HG02970 (cell line): ENCODE measurements at regions not wholly inside any gene's neighbourhood (a gene's known extent, or its start where the extent isn't known, plus 50 kb on each side); places are given as distances from the start of the nearest gene placed in this dataset.

ENCODE experiments used
- ATAC-seq: cut with Tn5 transposase; IDR thresholded peaks from one replicate; pipeline ENCODE4 v1.9.1; 2021; ENCODE audit warnings: mild to moderate bottlenecking, moderate library complexity, moderate number of reproducible peaks; ENCODE audit not compliant: unreplicated experiment, low FRiP score

DNA sequence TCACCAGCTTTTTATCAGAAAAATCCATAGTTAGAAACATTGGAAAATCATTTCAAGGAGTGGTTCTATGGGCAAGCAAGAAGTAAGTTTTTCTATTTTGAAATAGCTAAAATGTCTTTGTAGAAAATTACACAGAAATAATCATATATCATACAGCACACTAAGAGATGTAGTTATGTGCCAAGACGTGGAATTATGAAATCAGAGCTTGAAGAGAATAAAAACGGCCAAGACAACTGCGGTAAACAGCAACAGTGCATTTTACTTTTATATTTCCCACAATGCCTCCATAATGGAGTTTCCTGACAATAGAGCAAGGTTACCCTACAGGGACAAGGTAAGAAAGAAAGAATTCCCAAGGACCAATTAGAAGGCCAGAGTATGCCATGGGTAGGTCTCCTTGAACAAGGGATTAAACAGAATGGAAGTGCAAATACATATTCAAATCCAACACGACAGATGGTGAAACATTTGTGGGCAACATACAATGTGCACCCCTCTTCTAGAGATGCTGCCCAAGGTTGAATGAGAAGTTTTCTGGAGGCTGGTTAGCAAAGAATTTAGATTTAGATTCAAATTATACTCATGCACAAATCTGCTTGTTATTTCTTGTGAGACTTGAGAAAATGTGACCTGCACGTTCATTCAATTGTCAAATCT is 76.1 kb upstream of the BTG1 start:
- no peak for ATAC-seq

DNA sequence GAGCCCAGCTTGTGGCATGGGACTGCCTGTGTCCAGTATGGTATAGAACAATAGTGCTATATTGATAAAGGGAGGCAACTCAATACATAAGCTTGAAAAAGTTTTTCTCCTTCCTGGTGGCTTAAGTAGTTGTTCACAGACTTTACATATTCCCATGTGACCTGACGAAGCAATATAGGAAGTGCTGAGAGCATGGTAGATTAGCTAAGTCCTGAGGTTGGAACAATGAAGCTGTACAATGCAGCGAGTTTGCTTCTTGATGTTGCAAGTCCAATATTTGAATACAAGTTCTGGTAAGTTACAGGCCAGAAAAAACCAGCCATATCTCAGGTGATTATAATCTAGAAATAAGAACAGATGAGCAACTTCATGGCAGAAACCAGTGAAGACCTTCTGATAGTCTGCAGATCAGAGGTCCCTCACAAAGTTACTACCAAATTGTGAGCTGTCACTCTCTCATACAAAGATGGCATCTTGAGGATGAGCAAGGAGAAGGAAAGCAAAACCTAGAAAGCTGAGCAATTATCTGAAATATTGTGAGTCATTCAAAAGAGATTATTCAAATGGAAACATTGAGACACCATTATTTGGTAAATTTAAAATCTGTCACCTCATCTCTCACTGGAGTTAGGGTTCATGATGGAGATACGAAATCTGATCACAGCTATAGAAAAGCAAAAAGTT is 72.9 kb upstream of the BTG1 start:
- ATAC-seq = no peak

DNA sequence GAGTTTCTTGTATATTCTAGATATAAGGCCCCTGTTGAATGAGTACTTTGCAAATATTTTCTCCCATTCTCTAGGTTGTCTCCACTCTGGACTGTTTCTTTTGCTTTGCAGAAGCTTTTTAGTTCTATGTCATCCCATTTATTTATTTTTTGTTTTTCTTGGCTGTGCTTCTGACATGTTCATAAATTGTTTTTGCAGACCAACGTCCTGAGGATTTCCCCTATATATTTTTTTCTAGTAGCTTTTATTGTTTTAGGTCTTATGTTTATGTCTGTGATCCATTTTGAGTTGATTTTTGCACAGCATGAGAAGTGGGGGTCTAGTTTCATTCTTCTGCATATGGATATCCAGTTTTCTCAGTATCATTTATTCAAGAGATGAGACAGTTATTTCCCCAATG is 70.4 kb upstream of the BTG1 start:
- no peak for ATAC-seq

DNA sequence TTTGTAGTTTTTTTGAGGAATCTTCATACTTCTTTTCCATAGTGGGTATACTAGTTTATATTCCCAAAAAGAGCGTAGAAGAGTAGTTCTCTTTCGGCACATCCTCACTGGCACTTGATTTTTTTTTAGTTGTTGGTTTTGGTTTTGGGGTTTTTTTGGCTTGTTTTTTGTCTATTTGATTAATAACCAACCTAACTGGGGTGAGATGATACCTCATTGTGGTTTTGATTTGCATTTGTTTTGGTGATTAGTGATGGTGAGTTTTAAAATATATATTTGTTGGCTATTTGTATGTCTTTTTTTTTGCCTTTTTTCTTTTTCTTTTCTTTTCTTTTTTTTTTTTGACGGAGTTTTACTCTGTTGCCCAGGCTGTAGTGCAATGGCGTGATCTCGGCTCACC is 69.7 kb upstream of the BTG1 start:
- ATAC-seq = no peak

DNA sequence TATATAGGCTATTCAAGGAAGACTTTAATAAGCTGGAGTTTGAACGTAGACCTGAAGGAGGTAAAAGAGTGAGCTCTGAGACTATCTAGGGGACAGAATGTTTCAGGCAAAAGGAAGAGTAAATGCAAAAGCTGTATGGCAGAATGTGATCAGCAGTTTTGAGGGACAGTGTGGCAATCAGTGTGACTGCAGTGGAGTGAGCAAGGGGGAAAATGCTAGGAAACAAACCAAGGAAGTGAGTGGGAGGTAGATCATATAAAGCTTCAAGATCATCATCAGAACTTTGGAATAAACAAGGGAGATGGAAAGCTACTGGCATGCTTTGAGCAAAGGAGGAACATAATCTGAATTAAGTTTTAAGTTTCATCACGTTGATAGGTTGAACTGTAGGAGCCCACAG is 67.5 kb upstream of the BTG1 start:
- ATAC-seq = no peak

DNA sequence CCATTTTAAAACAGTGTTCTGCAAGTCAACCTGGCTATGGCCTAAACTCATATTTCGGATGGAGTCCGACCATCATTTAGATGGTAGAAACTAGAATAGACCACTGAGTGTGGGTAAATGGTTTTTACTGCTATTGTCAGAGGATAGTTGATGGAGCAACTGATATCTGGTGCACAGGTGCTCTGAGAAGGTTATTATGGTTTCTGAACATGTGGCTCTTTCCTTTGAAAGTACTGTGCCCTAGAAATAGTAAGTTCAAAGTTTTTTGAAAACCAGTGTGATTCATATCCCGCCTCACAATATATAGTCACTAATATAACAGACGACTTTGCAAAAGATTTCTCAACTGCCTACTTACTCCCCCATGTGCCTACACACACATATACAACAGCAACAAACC is 64.4 kb upstream of the BTG1 start:
- ATAC-seq = no peak

DNA sequence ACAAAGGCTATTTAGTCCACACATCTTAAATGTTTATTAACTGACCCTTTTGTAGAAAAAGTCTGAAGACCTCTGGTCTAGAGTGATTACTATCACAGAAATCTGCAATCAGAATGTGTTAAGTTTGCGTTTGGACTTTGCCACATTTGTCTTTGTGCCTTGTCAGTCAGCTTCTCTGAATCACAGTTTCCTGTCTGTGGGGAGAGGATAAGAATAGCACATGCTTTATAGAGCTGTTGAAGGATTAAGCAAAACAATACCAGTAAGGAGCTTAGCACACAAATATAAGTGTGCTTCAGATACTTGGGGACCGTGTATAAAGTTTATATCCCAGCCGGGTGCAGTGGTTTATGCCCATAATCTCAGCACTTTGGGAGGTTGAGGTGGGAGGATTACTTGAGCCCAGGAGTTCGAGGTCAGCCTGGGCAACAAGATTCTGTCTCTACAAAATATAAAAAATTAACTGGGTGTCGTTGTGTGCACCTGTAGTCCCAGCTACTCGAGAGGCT is 63.0 kb upstream of the BTG1 start:
- no peak for ATAC-seq

DNA sequence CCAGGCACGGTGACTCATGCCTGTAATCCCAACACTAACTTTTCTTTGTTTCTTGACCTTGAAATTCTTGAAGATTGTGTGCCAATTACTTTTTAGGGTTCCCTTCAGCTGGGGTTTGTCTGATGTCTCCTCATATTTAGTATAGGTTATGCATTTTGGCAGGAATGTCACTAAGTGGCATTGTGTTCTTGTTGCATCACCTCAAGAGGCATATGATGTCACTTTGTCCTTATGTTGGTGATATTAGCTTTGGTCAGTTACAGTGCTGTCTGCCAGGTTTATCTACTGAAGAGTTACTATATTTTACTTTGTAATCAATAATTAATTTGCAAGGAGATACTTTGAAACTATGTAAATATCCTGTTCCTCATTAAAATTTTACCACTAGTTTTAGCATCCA is 61.0 kb upstream of the BTG1 start:
- no peak for ATAC-seq

DNA sequence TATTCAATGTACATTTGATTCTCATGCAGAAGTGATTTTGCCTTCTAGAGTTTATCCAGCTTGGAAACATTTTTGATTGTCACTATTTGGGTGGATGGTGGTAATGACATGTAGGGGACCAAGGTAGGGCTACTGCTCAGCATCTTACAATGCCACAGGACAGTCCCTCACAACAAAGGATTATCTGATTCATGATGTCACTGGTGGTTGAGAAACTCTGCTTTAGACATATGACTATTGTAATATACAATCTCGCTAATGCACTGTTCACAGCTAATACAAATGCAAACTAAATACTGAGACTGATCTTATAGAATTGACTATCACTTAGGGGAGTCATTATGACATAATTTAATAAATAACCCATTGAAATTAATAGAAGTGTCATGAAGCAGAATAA is 60.4 kb upstream of the BTG1 start:
- no peak for ATAC-seq

DNA sequence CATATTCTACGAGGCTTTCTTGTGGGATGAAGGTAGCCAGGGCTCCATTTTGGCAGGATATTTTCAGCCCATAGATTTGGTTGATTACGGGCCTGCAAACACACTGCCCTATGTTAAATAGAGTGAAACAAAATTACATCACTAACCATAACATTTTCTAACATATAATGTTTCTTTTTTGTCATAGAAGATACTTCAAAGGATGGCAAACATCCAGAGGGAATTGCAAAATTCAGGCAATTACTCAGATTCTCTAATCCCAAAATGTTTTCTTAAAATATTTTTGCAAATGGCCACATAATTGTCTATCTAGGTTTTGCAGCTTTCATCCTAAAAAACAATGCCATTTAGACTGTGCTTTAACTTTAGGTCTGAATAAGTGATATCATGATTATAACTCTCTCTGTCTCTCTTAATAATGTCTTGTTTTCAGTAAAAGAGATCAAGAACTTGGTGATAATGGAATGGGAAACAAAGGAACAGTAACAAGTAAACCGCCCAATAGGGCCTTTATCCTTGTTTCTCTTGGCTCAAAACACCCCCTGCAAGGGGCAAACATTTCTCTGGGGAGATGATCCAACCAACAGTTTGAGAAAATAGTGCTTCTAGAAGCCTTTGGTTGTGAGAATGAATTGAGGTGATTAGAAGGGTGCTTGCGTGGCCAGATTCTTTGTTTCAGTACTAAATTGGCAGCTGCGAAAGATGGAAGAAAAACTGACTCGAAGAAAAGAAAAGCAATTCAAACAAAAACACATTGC is 54.4 kb upstream of the BTG1 start:
- no peak for ATAC-seq

DNA sequence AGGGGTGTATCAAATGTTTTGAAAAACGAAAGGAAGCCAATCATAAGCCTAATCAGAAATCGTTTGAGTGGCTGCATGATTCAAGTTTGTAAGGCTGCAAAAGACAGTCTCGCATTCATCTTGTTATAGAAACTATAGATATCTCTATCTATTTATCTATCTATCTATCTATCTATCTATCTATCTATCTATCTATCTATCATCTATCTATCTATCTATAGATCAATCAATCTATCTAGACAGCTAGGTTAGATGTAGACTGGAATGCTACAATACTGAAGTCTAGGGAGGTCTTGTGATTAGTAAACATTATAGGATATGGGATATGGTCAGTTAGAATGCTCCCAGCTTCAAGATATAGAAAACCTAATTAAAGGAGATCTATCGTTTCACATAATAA is 52.2 kb upstream of the BTG1 start:
- no peak for ATAC-seq

DNA sequence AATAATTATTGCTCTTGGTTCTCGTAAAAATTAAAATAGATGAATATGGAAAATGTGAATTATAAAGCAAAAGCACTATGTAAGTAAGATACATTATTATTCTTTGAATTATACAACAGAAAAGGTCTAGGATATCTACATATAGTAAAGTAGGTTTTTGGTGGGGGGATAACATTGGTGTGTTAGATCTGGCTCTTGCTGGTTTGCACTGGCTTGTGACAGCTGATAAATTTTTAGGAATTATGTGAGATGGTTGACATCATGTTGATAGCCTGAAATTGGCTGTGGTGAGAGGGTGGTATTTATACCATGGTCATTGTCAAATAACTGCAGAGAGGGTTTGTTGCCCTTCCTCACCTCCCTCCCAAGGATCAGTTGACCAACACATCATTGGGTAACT is 50.7 kb upstream of the BTG1 start:
- ATAC-seq = no peak
